MM.1S (cell line): ENCODE measurements at regions not wholly inside any gene's neighbourhood (a gene's known extent, or its start where the extent isn't known, plus 50 kb on each side); places are given as distances from the start of the nearest gene placed in this dataset.

ENCODE experiments used
- DNase-seq: peaks from one replicate; pipeline ENCODE4 v3.0.0-alpha.2; 2015
- H2AFZ ChIP-seq: fragments of 300-600 bp; sonication (generic); 2 replicates; pipeline ENCODE4 v1.6.0; 2016; ENCODE audit warnings: antibody characterized with exemption, low read length
- H3F3A ChIP-seq: fragments of 300-600 bp; sonication (generic); 2 replicates; pipeline ENCODE4 v1.6.1; 2016; ENCODE audit warnings: mild to moderate bottlenecking, antibody characterized with exemption, low read length, moderate library complexity, mixed read lengths; ENCODE audit not compliant: insufficient read depth
- H3K27ac ChIP-seq: fragments of 300-600 bp; sonication (generic); 2 replicates; pipeline ENCODE4 v1.5.1; 2016; ENCODE audit warnings: mild to moderate bottlenecking, low read length
- H3K27me3 ChIP-seq: fragments of 300-600 bp; sonication (generic); replicated peaks from 2 replicates; pipeline ENCODE4 v1.6.0; 2016; ENCODE audit warnings: low read length; ENCODE audit not compliant: insufficient read depth
- H3K36me3 ChIP-seq: fragments of 300-600 bp; sonication (generic); replicated peaks from 2 replicates; pipeline ENCODE4 v1.6.1; 2016; ENCODE audit warnings: mild to moderate bottlenecking, low read length, mixed read lengths; ENCODE audit not compliant: insufficient read depth
- H3K4me1 ChIP-seq: fragments of 300-600 bp; sonication (generic); 2 replicates; pipeline ENCODE4 v1.6.1; 2016; ENCODE audit warnings: low read length, mixed read lengths
- H3K4me2 ChIP-seq: fragments of 300-600 bp; sonication (generic); 2 replicates; pipeline ENCODE4 v1.6.0; 2016; ENCODE audit warnings: low read depth, low read length
- H3K4me3 ChIP-seq: fragments of 300-600 bp; sonication (generic); 2 replicates; pipeline ENCODE4 v1.5.1; 2016; ENCODE audit warnings: low read length, mixed read lengths
- H3K79me2 ChIP-seq: fragments of 300-600 bp; sonication (generic); 2 replicates; pipeline ENCODE4 v1.6.1; 2016; ENCODE audit warnings: mixed run types, low read length, mixed read lengths
- H3K9ac ChIP-seq: fragments of 300-600 bp; sonication (generic); 2 replicates; pipeline ENCODE4 v1.6.1; 2016; ENCODE audit warnings: low read length, mixed read lengths
- H3K9me2 ChIP-seq: fragments of 300-600 bp; sonication (generic); replicated peaks from 2 replicates; pipeline ENCODE4 v1.6.1; 2016; ENCODE audit warnings: mild to moderate bottlenecking, low read length, mixed read lengths; ENCODE audit not compliant: insufficient read depth
- H3K9me3 ChIP-seq: fragments of 300-600 bp; sonication (generic); replicated peaks from 2 replicates; pipeline ENCODE4 v1.6.1; 2016; ENCODE audit warnings: mild to moderate bottlenecking, low read length, mixed read lengths; ENCODE audit not compliant: insufficient read depth
- H4K20me1 ChIP-seq: fragments of 300-600 bp; sonication (generic); 2 replicates; pipeline ENCODE4 v1.6.1; 2016; ENCODE audit warnings: mild to moderate bottlenecking, low read length, moderate library complexity, mixed read lengths; ENCODE audit not compliant: insufficient read depth
- CTCF ChIP-seq: fragments of 300-600 bp; sonication (generic); IDR thresholded peaks from 2 replicates; pipeline ENCODE4 v1.5.1; 2016; ENCODE audit warnings: antibody characterized with exemption, low read length, mixed read lengths
- EZH2 ChIP-seq: fragments of 300-600 bp; sonication (generic); optimal IDR thresholded peaks from 2 replicates; pipeline ENCODE3; 2017; ENCODE audit warnings: low read depth, mild to moderate bottlenecking, antibody characterized with exemption, low read length, mixed read lengths
- EZH2phosphoT487 ChIP-seq: fragments of 300-600 bp; sonication (generic); IDR thresholded peaks from 2 replicates; pipeline ENCODE4 v1.6.1; 2018; ENCODE audit warnings: antibody characterized with exemption, low read length

GRCh38 chr1:14082331-14082730 is 382.3 kb downstream of the PRDM2 start:
- Histone ChIP-seq H3K4me3 (no peak overlapping the region), H4K20me1 (no peaks in the 10 kb centered on the region), H3K9ac (no peak overlapping the region), H3F3A (no peaks in the 10 kb centered on the region), H2AFZ (no peak overlapping the region), H3K4me2 (no peak overlapping the region), H3K36me3 (no peaks in the 10 kb centered on the region), H3K27ac (no peak overlapping the region), H3K27me3 (no peaks in the 10 kb centered on the region), H3K79me2 (no peaks in the 10 kb centered on the region), H3K9me2 (no peaks in the 10 kb centered on the region), H3K4me1 (no peaks in the 10 kb centered on the region), H3K9me3 (no peaks in the 10 kb centered on the region)
- no peak for TF ChIP-seq CTCF
- DNase-seq, result no peak

- Histone ChIP-seq H3K4me1 (no peaks in the 10 kb centered on the region), H3K9ac (no peak overlapping the region), H3K9me3 (no peaks in the 10 kb centered on the region), H3K36me3 (no peaks in the 10 kb centered on the region), H4K20me1 (no peaks in the 10 kb centered on the region), H3K79me2 (no peaks in the 10 kb centered on the region), H3K27me3 (no peaks in the 10 kb centered on the region), H3K4me3 (no peak overlapping the region), H3F3A (no peaks in the 10 kb centered on the region), H3K27ac (no peak overlapping the region), H3K9me2 (no peaks in the 10 kb centered on the region), H2AFZ (no peak overlapping the region), H3K4me2 (no peak overlapping the region)
- no peak for TF ChIP-seq EZH2
- no peak for DNase-seq
Measured at GRCh38 chr1:14083277-14083676, 383.3 kb downstream of the PRDM2 start.

- no peaks in the 10 kb centered on the region for H3K27me3 ChIP-seq
- no peak overlapping the region for H3K27ac ChIP-seq
- H3K9me2 ChIP-seq, result no peaks in the 10 kb centered on the region
- no peak overlapping the region for H2AFZ ChIP-seq
- H3K36me3 ChIP-seq, result no peaks in the 10 kb centered on the region
- no peaks in the 10 kb centered on the region for H3K79me2 ChIP-seq
- H3K9me3 ChIP-seq, result no peaks in the 10 kb centered on the region
- H3K9ac ChIP-seq, result no peak overlapping the region
- no peak overlapping the region for H3K4me2 ChIP-seq
- H3K4me3 ChIP-seq, result no peak overlapping the region
- no peaks in the 10 kb centered on the region for H3F3A ChIP-seq
- DNase-seq, result no peak
- H4K20me1 ChIP-seq, result no peaks in the 10 kb centered on the region
- no peaks in the 10 kb centered on the region for H3K4me1 ChIP-seq
- TF ChIP-seq CTCF (no peak), EZH2 (no peak), EZH2phosphoT487 (no peak)
Measured at GRCh38 chr1:14083706-14084105, 383.7 kb downstream of the PRDM2 start.

- H3K4me1 ChIP-seq, result no peaks in the 10 kb centered on the region
- H3K27ac ChIP-seq, result no peak overlapping the region
- DNase-seq, result no peak
- H3K4me2 ChIP-seq, result no peak overlapping the region
- no peak overlapping the region for H3K9ac ChIP-seq
- H3F3A ChIP-seq, result no peaks in the 10 kb centered on the region
- H3K27me3 ChIP-seq, result no peaks in the 10 kb centered on the region
- H3K9me3 ChIP-seq, result no peaks in the 10 kb centered on the region
- H3K4me3 ChIP-seq, result no peak overlapping the region
- no peaks in the 10 kb centered on the region for H4K20me1 ChIP-seq
- H3K9me2 ChIP-seq, result no peaks in the 10 kb centered on the region
- no peaks in the 10 kb centered on the region for H3K79me2 ChIP-seq
- no peak for TF ChIP-seq CTCF
- TF ChIP-seq EZH2phosphoT487, result no peak
- no peak for TF ChIP-seq EZH2
- no peak overlapping the region for H2AFZ ChIP-seq
- H3K36me3 ChIP-seq, result no peaks in the 10 kb centered on the region
Measured at GRCh38 chr1:14090062-14090461, 390.1 kb downstream of the PRDM2 start.
